Esophagus squamous epithelium (tissue), 5 donors: ENCODE measurements at regions not wholly inside any gene's neighbourhood (a gene's known extent, or its start where the extent isn't known, plus 50 kb on each side); places are given as distances from the start of the nearest gene placed in this dataset.
"Not testable (repeated sequence)": the region's sequence is repeated elsewhere in the genome, so short reads cannot be mapped to it uniquely, and the experiment has no call there.

Experiments
- DNase-seq: peaks from one replicate; lab custom pipeline; 2025; lab: John Stamatoyannopoulos, UW
- H3K27ac ChIP-seq, 4 donors: fragments of 200-600 bp; sonication (generic); one replicate each; pipeline ENCODE4 v1.5.1; 2016 to 2019; ENCODE audit warnings: mild to moderate bottlenecking in 1 of 4
- H3K27me3 ChIP-seq, 4 donors: fragments of 200-600 bp; sonication (generic); 1 replicate in 3 of 4; 2 replicates in 1 of 4; pipeline versions ENCODE4 v1.5.1 to v1.6.0; 2017 to 2021; ENCODE audit warnings: antibody characterized with exemption in 1 of 4
- H3K36me3 ChIP-seq, 3 donors: fragments of 200-600 bp; sonication (generic); one replicate each; pipeline ENCODE4 v1.5.1; 2016 to 2019
- H3K4me1 ChIP-seq, 3 donors: fragments of 200-600 bp; sonication (generic); one replicate each; pipeline ENCODE4 v1.5.1; 2017 to 2019
- H3K4me3 ChIP-seq, 4 donors: fragments of 200-600 bp; sonication (generic); 1 replicate in 3 of 4; 2 replicates in 1 of 4; pipeline ENCODE4 v1.5.1; 2016 to 2019; ENCODE audit warnings: mild to moderate bottlenecking in 2 of 4, moderate library complexity in 1 of 4
- H3K9me3 ChIP-seq, 3 donors: fragments of 200-600 bp; sonication (generic); one replicate each; pipeline ENCODE4 v1.5.1; 2016 to 2019
- CTCF ChIP-seq, 6 experiments: fragments of 450-650 bp in 4 of 6; fragments of 200-600 bp in 2 of 6; sonication (generic) in 2 of 6; IDR thresholded peaks; one replicate each; pipeline ENCODE4 v1.5.1; 2016 to 2019; ENCODE audit warnings: antibody characterized with exemption in 6 of 6, mild to moderate bottlenecking in 4 of 6, moderate library complexity in 4 of 6
- POLR2A ChIP-seq, 4 donors: fragments of 450-650 bp; IDR thresholded peaks; one replicate each; pipeline ENCODE4 v1.6.1; 2017; ENCODE audit warnings: antibody characterized with exemption in 4 of 4, mild to moderate bottlenecking in 4 of 4, moderate library complexity in 3 of 4
- WGBS, 2 donors: methylation state at CpG; one replicate each; pipeline ENCODE4 v1.1.5; 2018; 5-methylcytosine and 5-hydroxymethylcytosine counted together
- intact Hi-C: fragments of 100-400 bp; cut with DNase I; formaldehyde crosslinking; loops from one replicate; pipeline ENCODE4 v1.15.0; 2022
- donor health status: DM: yes; HTN: yes; CAD: no.

GRCh38 chr2:59816075-59816474 is 737.4 kb downstream of the BCL11A start:
- H3K36me3 ChIP-seq: no peaks in the 10 kb centered on the region
- WGBS, 2 donors: 87 to 91% methylated on average over 1 of the region's 1 CpG
- TF ChIP-seq POLR2A (IDR thresholded peaks at IDR 0.05): no peak
- no peak for TF ChIP-seq CTCF (IDR thresholded peaks at IDR 0.05)
- DNase-seq: no peak
- H3K27ac ChIP-seq: no peak overlapping the region
- no peaks in the 10 kb centered on the region for H3K9me3 ChIP-seq
- intact Hi-C loops: no loop called here
- H3K27me3 ChIP-seq: no peaks in the 10 kb centered on the region
- H3K4me3 ChIP-seq: no peak overlapping the region
- H3K4me1 ChIP-seq: no peaks in the 10 kb centered on the region

DNA sequence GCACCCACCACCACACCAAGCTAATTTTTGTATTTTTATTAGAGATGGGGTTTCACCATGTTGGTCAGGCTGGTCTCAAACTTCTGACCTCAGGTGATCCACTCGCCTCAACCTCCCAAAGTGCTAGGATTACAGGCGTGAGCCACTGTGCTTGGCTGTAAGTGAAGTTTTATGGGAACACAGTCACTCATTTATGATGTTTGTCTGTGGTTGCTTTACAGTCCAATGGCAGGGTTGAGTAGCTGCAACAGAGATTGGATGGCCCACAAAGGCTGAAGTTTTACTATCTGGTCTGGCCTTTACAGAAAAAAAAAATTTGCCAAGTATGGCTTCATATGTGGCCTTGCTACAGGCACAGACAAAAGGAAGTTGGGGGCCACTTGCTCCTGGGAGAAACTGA is 743.2 kb downstream of the BCL11A start:
- H3K27ac ChIP-seq, DNase-seq, H3K36me3 ChIP-seq, H3K27me3 ChIP-seq, H3K4me3 ChIP-seq, H3K9me3 ChIP-seq, intact Hi-C loops, H3K4me1 ChIP-seq: not testable (repeated sequence)
- WGBS, 2 donors: 94 to 96% methylated on average over 2 of the region's 2 CpGs

DNA sequence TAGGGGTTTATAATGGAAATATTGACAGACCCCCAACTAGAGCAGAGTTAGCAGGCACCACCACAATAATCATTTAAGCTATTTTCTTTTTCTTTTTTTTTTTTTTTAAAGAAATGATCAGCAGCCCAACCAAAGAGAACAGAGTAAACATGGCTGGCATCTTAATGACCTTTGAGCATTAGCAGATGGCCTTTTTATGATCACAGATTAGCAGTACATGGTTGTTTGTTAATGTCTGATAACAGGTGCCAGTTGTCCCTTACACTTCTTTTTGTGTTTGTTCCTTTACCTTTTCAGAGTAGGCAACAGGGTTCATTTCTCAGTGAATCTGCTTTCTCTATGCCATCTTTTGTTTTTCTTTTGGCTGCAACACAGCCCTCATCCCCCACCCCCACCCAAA is 747.0 kb downstream of the BCL11A start:
- no peaks in the 10 kb centered on the region for H3K36me3 ChIP-seq
- H3K27me3 ChIP-seq: no peaks in the 10 kb centered on the region
- intact Hi-C loops: no loop called here
- no peak for DNase-seq
- H3K9me3 ChIP-seq: no peaks in the 10 kb centered on the region
- H3K27ac ChIP-seq: no peak overlapping the region
- H3K4me3 ChIP-seq: no peak overlapping the region
- no peaks in the 10 kb centered on the region for H3K4me1 ChIP-seq
- TF ChIP-seq POLR2A (IDR thresholded peaks at IDR 0.05): no peak
- TF ChIP-seq CTCF (IDR thresholded peaks at IDR 0.05): no peak

- intact Hi-C loops: no loop called here
- H3K27ac ChIP-seq: no peak overlapping the region
- H3K4me3 ChIP-seq: no peak overlapping the region
- 56 to 59% methylated on average over 6 of the region's 6 CpGs for WGBS, 2 donors
- DNase-seq: no peak
- TF ChIP-seq POLR2A (IDR thresholded peaks at IDR 0.05): no peak
- no peak for TF ChIP-seq CTCF (IDR thresholded peaks at IDR 0.05)
- no peaks in the 10 kb centered on the region for H3K4me1 ChIP-seq
- H3K27me3 ChIP-seq: no peaks in the 10 kb centered on the region
- H3K36me3 ChIP-seq: no peaks in the 10 kb centered on the region
- H3K9me3 ChIP-seq: no peaks in the 10 kb centered on the region
These were observed 748.7 kb downstream of the BCL11A start for GRCh38 chr2:59804732-59805131.

- Histone ChIP-seq H3K36me3 (no peaks in the 10 kb centered on the region), H3K27me3 (no peaks in the 10 kb centered on the region), H3K4me3 (no peak overlapping the region), H3K9me3 (no peaks in the 10 kb centered on the region), H3K27ac (no peak overlapping the region), H3K4me1 (no peaks in the 10 kb centered on the region)
- TF ChIP-seq CTCF (IDR thresholded peaks at IDR 0.05): no peak
- TF ChIP-seq POLR2A (IDR thresholded peaks at IDR 0.05): no peak
- intact Hi-C loops: no loop called here
- DNase-seq: no peak
- WGBS, 2 donors: 77 to 79% methylated on average over 8 of the region's 8 CpGs
These were observed 749.9 kb downstream of the BCL11A start for GRCh38 chr2:59803586-59803985.

GRCh38 chr2:59798687-59799232 is 754.7 kb downstream of the BCL11A start:
- 94 to 96% methylated on average over 9 of the region's 9 CpGs for WGBS, 2 donors

More at GRCh38 chr2:59798687-59799232, 754.7 kb downstream of the BCL11A start:
- no peak for TF ChIP-seq POLR2A (IDR thresholded peaks at IDR 0.05)
- TF ChIP-seq CTCF (IDR thresholded peaks at IDR 0.05): no peak
- DNase-seq: no peak
- H3K27me3 ChIP-seq: no peaks in the 10 kb centered on the region
- no peak overlapping the region for H3K4me3 ChIP-seq
- no peaks in the 10 kb centered on the region for H3K4me1 ChIP-seq
- intact Hi-C loops: no loop called here
- peaks cover 0 to 4% (median 0%) of the 10 kb centered on the region in 3 donors for H3K9me3 ChIP-seq
- no peak overlapping the region for H3K27ac ChIP-seq
- no peaks in the 10 kb centered on the region for H3K36me3 ChIP-seq
